ENCODE measurements at regions not wholly inside any gene's neighbourhood (a gene's known extent, or its start where the extent isn't known, plus 50 kb on each side); places are given as distances from the start of the nearest gene placed in this dataset.

DNA sequence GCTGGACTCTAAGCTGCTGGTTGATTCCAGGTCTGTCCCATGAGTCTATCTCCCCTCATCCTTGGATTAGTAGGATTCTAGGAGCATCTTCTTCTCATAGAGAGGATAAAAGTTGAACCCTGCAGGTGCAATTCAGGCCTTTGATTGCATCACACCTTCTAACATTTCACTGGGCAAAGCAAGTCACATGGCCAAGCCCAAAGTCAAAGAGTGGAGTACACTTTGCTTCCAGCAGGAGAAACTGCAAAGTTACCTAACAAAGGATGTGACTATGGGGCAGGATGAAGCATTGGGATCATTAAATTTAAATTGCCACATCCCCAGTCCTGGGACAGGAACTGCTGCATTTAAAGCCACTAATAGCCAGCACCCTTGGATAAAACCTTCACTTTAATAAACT, 51.0 kb upstream of the EGFLAM start:
- TF ChIP-seq, protein P1, sequence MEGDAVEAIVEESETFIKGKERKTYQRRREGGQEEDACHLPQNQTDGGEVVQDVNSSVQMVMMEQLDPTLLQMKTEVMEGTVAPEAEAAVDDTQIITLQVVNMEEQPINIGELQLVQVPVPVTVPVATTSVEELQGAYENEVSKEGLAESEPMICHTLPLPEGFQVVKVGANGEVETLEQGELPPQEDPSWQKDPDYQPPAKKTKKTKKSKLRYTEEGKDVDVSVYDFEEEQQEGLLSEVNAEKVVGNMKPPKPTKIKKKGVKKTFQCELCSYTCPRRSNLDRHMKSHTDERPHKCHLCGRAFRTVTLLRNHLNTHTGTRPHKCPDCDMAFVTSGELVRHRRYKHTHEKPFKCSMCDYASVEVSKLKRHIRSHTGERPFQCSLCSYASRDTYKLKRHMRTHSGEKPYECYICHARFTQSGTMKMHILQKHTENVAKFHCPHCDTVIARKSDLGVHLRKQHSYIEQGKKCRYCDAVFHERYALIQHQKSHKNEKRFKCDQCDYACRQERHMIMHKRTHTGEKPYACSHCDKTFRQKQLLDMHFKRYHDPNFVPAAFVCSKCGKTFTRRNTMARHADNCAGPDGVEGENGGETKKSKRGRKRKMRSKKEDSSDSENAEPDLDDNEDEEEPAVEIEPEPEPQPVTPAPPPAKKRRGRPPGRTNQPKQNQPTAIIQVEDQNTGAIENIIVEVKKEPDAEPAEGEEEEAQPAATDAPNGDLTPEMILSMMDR (IDR thresholded peaks at IDR 0.05), result no peak
- no peak for ATAC-seq
- Histone ChIP-seq H3K27me3 (no peaks in the 10 kb centered on the region), H3K4me3 (no peak overlapping the region), H3K27ac (no peak overlapping the region), H3K9me3 (no peaks in the 10 kb centered on the region), H3K36me3 (no peaks in the 10 kb centered on the region), H3K4me1 (no peaks in the 10 kb centered on the region)
- intact Hi-C loops (cut with DNase I), result no loop called here
- DNase-seq, result no peak
- no peak for FAIRE-seq

DNA sequence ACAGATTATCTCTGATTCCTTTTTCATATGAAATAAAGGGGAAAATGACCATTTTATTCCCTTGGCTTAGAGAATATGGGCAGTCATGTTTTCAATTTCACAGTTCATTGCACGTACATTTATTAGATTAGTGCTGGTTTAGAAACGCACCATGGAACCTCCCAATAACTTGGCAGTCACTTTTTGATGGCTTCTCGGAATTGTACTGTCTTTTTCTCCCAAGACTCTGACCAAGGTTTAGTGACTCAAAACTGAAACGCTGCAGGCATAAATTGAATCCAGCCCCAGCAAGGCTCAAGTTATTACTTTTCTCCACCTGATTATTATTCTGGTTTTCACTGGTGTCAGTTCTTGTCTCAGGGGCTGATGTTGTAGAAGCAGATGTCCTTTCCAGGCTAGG, 55.6 kb upstream of the EGFLAM start:
- no peaks in the 10 kb centered on the region for H3K36me3 ChIP-seq
- TF ChIP-seq, protein P1 (IDR thresholded peaks at IDR 0.05), result no peak
- no peaks in the 10 kb centered on the region for H3K9me3 ChIP-seq
- intact Hi-C loops (cut with DNase I), result no loop called here
- no peaks in the 10 kb centered on the region for H3K27me3 ChIP-seq
- no peak overlapping the region for H3K4me3 ChIP-seq
- no peaks in the 10 kb centered on the region for H3K4me1 ChIP-seq
- FAIRE-seq (no peak), ATAC-seq (no peak), DNase-seq (no peak)
- WGBS, 2 donors, result 53 to 67% methylated on average over 4 of the region's 4 CpGs
- no peak overlapping the region for H3K27ac ChIP-seq

DNA sequence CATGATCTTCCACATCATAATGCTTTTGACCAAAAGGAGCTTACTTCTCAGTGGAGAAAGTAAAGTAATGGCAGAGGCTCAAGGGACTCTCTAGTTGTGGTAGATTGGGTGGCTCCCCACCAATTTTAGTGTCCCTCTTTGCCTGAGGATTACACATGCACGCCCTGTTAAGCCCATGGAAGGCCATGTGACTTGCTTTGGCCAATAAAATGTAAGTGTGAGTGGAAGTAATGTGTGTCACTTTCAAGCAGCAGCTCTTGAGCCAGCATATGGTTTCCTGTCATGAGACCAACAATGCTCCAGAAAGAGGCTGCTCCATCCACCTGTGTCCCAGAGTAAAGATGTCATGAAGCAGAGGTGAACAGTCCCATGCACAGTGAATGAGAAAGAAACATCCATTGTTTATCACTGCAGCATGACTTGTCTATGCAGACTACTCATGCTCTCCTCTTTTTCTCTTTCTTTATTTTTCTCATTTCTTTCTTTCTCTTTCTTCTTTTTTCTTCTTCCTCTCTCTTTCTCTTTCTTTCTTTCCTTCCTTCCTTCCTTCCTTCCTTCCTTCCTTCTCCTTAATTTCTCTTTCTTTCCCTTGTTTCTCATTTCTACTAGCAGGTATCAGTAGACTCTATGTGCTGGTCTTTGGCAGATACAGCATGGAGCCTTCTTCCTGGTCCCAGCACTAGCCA, 57.3 kb upstream of the EGFLAM start:
- H3K27me3 ChIP-seq, result no peaks in the 10 kb centered on the region
- DNase-seq (no peak), FAIRE-seq (no peak), ATAC-seq (no peak)
- H3K9me3 ChIP-seq, result no peaks in the 10 kb centered on the region
- WGBS, 2 donors, result 56 to 65% methylated on average over 1 of the region's 1 CpG
- H3K36me3 ChIP-seq, result no peaks in the 10 kb centered on the region
- no peak overlapping the region for H3K27ac ChIP-seq
- TF ChIP-seq, protein P1 (IDR thresholded peaks at IDR 0.05), result no peak
- H3K4me3 ChIP-seq, result no peak overlapping the region
- no peaks in the 10 kb centered on the region for H3K4me1 ChIP-seq
- intact Hi-C loops (cut with DNase I), result no loop called here

DNA sequence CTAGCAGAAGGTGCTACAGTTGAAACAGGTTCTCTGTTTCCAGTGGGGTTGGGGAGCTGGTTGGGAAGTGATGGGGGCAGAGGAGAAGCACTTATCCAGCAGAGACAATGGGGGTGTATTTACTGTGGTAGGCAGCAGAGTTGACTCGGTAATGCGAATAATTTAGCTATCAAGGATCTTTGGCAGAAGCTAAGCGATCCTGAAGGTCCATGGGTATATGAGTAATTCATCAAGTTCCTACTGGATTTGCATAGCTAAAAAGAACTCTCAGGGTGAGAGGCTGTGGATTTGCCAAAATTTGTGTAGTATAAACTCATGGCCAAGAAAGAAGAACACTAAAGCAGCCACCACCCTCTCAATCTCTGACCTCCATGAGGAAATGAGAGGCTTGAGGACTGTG, 61.2 kb upstream of the EGFLAM start:
- FAIRE-seq (no peak), DNase-seq (no peak), ATAC-seq (no peak)
- TF ChIP-seq, protein P1 (IDR thresholded peaks at IDR 0.05), result no peak
- Histone ChIP-seq H3K4me1 (no peaks in the 10 kb centered on the region), H3K27me3 (peaks cover 0 to 9% (median 3%) of the 10 kb centered on the region in 4 donors), H3K27ac (no peak overlapping the region), H3K36me3 (no peaks in the 10 kb centered on the region), H3K4me3 (no peak overlapping the region), H3K9me3 (no peaks in the 10 kb centered on the region)
- intact Hi-C loops (cut with DNase I), result loop anchor here in 2 of 3 donors (10.0 kb wide), 1 partner anchor 362 kb away; no protein-coding TSS in a partner anchor
- 85 to 97% methylated on average over 3 of the region's 3 CpGs for WGBS, 2 donors

DNA sequence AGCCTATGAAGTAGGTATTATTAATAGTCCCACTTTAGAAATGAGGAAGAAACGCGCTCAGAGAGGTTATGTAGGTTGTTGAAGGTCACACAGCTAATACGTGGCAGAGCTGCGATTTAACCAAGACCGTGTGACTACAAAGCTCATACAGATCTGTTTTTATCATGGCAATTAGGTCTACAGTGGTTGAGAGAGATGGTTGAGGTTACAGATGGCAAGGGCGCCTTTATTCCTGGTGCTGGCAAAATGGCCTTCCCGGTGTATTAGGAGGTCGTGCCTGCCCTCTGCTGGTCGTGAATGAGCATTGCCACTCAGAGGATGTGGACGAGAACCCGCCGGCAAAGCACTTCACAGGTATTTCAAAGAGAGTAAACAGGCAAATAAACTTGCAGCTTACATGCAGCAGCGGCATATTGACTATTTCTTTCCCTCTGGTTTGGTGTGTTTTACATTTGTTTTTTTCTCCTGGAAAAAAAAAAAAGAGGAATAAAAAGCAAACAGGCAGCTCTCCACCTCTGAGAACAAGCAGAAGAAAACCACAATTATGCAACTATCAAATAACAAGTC, 65.3 kb upstream of the EGFLAM start:
- Histone ChIP-seq H3K27ac (no peak overlapping the region), H3K36me3 (no peaks in the 10 kb centered on the region), H3K4me3 (no peak overlapping the region), H3K4me1 (no peaks in the 10 kb centered on the region), H3K9me3 (no peaks in the 10 kb centered on the region), H3K27me3 (peaks cover 0 to 9% (median 3%) of the 10 kb centered on the region in 4 donors)
- DNase-seq (peak; percentile 40 to 84 (median 74)), FAIRE-seq (no peak), ATAC-seq (peak; percentile 75 to 99 (median 96))
- TF ChIP-seq, protein P1 (IDR thresholded peaks at IDR 0.05), result peak; percentile 51 to 83 (median 76)
- 16 to 17% methylated on average over 13 of the region's 13 CpGs for WGBS, 2 donors
- intact Hi-C loops (cut with DNase I), result loop anchor here (5.0 to 10.0 kb wide), 2 partner anchors 356 to 358 kb away; no protein-coding TSS in a partner anchor

Data from pancreas (tissue), 10 donors.